GM23338 (cell line): ENCODE measurements at regions not wholly inside any gene's neighbourhood (a gene's known extent, or its start where the extent isn't known, plus 50 kb on each side); places are given as distances from the start of the nearest gene placed in this dataset.

Experiments used
- ATAC-seq: fragments of 200-7000 bp; cut with Tn5 transposase; 3 replicates; pipeline ENCODE4 v1.9.1; 2020
- DNase-seq: peaks from one replicate; pipeline ENCODE4 v3.0.0-alpha.2; 2015; ENCODE audit warnings: low spot score
- H2AFZ ChIP-seq: fragments of 200-600 bp; sonication (generic); 2 replicates; pipeline ENCODE4 v1.8.0; 2016; ENCODE audit warnings: antibody characterized with exemption, mild to moderate bottlenecking, moderate library complexity
- H3F3A ChIP-seq: fragments of 200-600 bp; sonication (generic); replicated peaks from 2 replicates; pipeline ENCODE4 v1.8.0; 2017; ENCODE audit warnings: antibody characterized with exemption, mixed run types, low read depth
- H3K27ac ChIP-seq: fragments of 200-600 bp; sonication (generic); 2 replicates; pipeline ENCODE4 v1.6.1; 2016; ENCODE audit warnings: low read depth
- H3K27me3 ChIP-seq: fragments of 200-600 bp; sonication (generic); 2 replicates; pipeline ENCODE4 v1.8.0; 2016; ENCODE audit warnings: mild to moderate bottlenecking, mixed run types, moderate library complexity; ENCODE audit not compliant: insufficient read depth
- H3K36me3 ChIP-seq: fragments of 200-600 bp; sonication (generic); 2 replicates; pipeline ENCODE4 v1.8.0; 2016; ENCODE audit warnings: mild to moderate bottlenecking; ENCODE audit not compliant: insufficient read depth
- H3K4me1 ChIP-seq: fragments of 200-600 bp; sonication (generic); 2 replicates; pipeline ENCODE4 v1.8.0; 2016; ENCODE audit warnings: mild to moderate bottlenecking, moderate library complexity; ENCODE audit not compliant: insufficient read depth
- H3K4me2 ChIP-seq: fragments of 200-600 bp; sonication (generic); 2 replicates; pipeline ENCODE4 v1.7.1; 2017; ENCODE audit warnings: mixed run types
- H3K4me3 ChIP-seq: fragments of 200-600 bp; sonication (generic); 2 replicates; pipeline ENCODE4 v1.6.1; 2016; ENCODE audit warnings: mixed run types
- H3K79me2 ChIP-seq: fragments of 200-600 bp; sonication (generic); replicated peaks from 2 replicates; pipeline ENCODE4 v1.8.0; 2017; ENCODE audit warnings: mild to moderate bottlenecking; ENCODE audit not compliant: insufficient read depth
- H3K9me2 ChIP-seq: fragments of 200-600 bp; sonication (generic); 2 replicates; pipeline ENCODE4 v1.8.0; 2017; ENCODE audit not compliant: insufficient read depth
- H4K20me1 ChIP-seq: fragments of 200-600 bp; sonication (generic); replicated peaks from 2 replicates; pipeline ENCODE4 v1.8.0; 2017; ENCODE audit warnings: mild to moderate bottlenecking; ENCODE audit not compliant: insufficient read depth
- H3K27ac Mint-ChIP-seq: 2 replicates; pipeline ENCODE4 v1.8.0; 2020; ENCODE audit warnings: inconsistent platforms, mild to moderate bottlenecking, moderate library complexity, mixed read lengths
- H3K27me3 Mint-ChIP-seq: 3 replicates; pipeline ENCODE4 v1.8.0; 2022; ENCODE audit warnings: low read depth, mild to moderate bottlenecking, moderate library complexity, mixed read lengths, inconsistent platforms; ENCODE audit not compliant: insufficient read depth, poor library complexity
- H3K36me3 Mint-ChIP-seq: 3 replicates; pipeline ENCODE4 v1.8.0; 2021; ENCODE audit warnings: low read depth, mild to moderate bottlenecking, inconsistent platforms, moderate library complexity, mixed read lengths
- H3K4me1 Mint-ChIP-seq: 3 replicates; pipeline ENCODE4 v1.8.0; 2020; ENCODE audit warnings: mild to moderate bottlenecking, inconsistent platforms, mixed read lengths
- H3K4me3 Mint-ChIP-seq: 3 replicates; pipeline ENCODE4 v1.8.0; 2021; ENCODE audit warnings: moderate library complexity, mild to moderate bottlenecking, inconsistent platforms, mixed read lengths
- H3K9me3 Mint-ChIP-seq: 3 replicates; pipeline ENCODE4 v1.8.0; 2020; ENCODE audit warnings: moderate library complexity, mild to moderate bottlenecking, inconsistent platforms, mixed read lengths
- CREB1 ChIP-seq: fragments of 250-450 bp; sonication (Bioruptor Pico); IDR thresholded peaks from 2 replicates; pipeline ENCODE4 v1.5.0; 2020; ENCODE audit warnings: low read depth, mild to moderate bottlenecking, moderate library complexity
- ETS1 ChIP-seq: IDR thresholded peaks from 2 replicates; pipeline ENCODE4 v1.6.1; 2016; ENCODE audit warnings: antibody characterized with exemption
- POLR2AphosphoS5 ChIP-seq: IDR thresholded peaks from 2 replicates; pipeline ENCODE4 v1.6.1; 2016; ENCODE audit warnings: antibody characterized with exemption, low read depth
- ZNF331 ChIP-seq: fragments of 250-450 bp; sonication (Bioruptor Pico); IDR thresholded peaks from 2 replicates; pipeline ENCODE4 v1.5.0; 2020; ENCODE audit warnings: low read depth, mild to moderate bottlenecking, moderate library complexity
- ZNF462 ChIP-seq: fragments of 250-450 bp; sonication (Bioruptor Pico); IDR thresholded peaks from 2 replicates; pipeline ENCODE4 v1.5.0; 2020; ENCODE audit warnings: mild to moderate bottlenecking, moderate library complexity
- TF ChIP-seq, protein P1 (sequence below): IDR thresholded peaks from one replicate; pipeline ENCODE4 v1.6.1; 2018; ENCODE audit warnings: antibody characterized with exemption; ENCODE audit not compliant: unreplicated experiment
- TF ChIP-seq, protein P2 (sequence below), 2 experiments: fragments of 200-600 bp in 1 of 2; sonication (generic) in 1 of 2; conservative IDR thresholded peaks; 2 replicates each; pipeline versions ENCODE4 v1.5.1 to v1.6.1; 2016 to 2017; ENCODE audit warnings: antibody characterized with exemption in 2 of 2, low read depth in 2 of 2, mild to moderate bottlenecking in 2 of 2, moderate library complexity in 1 of 2

GRCh38 chr9:26066237-26066636 is 388.0 kb upstream of the TUSC1 start (continued):
- TF ChIP-seq, protein P1, sequence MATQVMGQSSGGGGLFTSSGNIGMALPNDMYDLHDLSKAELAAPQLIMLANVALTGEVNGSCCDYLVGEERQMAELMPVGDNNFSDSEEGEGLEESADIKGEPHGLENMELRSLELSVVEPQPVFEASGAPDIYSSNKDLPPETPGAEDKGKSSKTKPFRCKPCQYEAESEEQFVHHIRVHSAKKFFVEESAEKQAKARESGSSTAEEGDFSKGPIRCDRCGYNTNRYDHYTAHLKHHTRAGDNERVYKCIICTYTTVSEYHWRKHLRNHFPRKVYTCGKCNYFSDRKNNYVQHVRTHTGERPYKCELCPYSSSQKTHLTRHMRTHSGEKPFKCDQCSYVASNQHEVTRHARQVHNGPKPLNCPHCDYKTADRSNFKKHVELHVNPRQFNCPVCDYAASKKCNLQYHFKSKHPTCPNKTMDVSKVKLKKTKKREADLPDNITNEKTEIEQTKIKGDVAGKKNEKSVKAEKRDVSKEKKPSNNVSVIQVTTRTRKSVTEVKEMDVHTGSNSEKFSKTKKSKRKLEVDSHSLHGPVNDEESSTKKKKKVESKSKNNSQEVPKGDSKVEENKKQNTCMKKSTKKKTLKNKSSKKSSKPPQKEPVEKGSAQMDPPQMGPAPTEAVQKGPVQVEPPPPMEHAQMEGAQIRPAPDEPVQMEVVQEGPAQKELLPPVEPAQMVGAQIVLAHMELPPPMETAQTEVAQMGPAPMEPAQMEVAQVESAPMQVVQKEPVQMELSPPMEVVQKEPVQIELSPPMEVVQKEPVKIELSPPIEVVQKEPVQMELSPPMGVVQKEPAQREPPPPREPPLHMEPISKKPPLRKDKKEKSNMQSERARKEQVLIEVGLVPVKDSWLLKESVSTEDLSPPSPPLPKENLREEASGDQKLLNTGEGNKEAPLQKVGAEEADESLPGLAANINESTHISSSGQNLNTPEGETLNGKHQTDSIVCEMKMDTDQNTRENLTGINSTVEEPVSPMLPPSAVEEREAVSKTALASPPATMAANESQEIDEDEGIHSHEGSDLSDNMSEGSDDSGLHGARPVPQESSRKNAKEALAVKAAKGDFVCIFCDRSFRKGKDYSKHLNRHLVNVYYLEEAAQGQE = no peak
- no peak for TF ChIP-seq POLR2AphosphoS5

DNA sequence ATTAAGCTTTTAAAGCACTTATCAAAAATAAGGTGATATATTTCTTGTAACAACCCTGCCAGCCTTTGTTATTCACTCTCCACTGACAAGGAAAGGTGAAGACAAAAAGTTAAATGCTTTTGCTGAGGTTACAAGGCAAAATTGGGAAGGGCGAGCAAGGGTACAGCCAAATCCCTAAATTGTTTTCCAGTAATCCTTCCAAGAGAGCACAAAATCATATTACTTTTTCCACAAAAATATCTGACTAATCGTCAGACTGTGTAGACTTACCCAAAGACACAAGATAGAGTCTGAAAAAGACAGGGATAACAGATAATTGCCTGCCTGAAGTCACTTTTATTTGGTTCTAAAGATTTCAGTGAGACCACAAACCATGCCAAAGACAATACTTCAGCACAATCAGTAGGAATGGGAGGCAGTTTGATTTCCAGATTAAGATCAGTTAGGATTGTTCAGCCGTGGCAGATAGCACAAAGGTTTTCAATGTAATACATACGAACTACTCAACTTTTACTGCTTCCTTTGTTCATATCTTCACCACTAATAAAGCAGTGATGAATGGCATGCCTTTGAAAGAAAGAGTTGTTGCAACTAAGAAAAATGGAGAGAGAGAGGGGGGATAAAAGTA is 383.8 kb upstream of the TUSC1 start:
- Mint-ChIP-seq H3K36me3 (no peaks in the 10 kb centered on the region; the same call in 1 of the 3 replicates), H3K4me3 (no peak overlapping the region), H3K4me1 (peaks cover 40% of the 10 kb centered on the region), H3K27me3 (peaks cover 1% of the 10 kb centered on the region), H3K27ac (no peak overlapping the region), H3K9me3 (peaks cover 2% of the 10 kb centered on the region; the same call in 1 of the 3 replicates)
- Histone ChIP-seq H3F3A (no peaks in the 10 kb centered on the region), H3K36me3 (no peaks in the 10 kb centered on the region), H3K4me1 (peaks cover 28% of the 10 kb centered on the region), H3K4me2 (peak overlapping the region; percentile 14; the same call in 1 of the 2 replicates), H3K4me3 (no peak overlapping the region), H3K79me2 (no peaks in the 10 kb centered on the region), H3K9me2 (no peaks in the 10 kb centered on the region; the same call in 1 of the 2 replicates), H2AFZ (peak overlapping the region; percentile 33; the same call in 1 of the 2 replicates), H3K27ac (no peak overlapping the region), H4K20me1 (no peaks in the 10 kb centered on the region), H3K27me3 (no peaks in the 10 kb centered on the region)
- DNase-seq (no peak), ATAC-seq (no peak)
- TF ChIP-seq ETS1 (no peak), ZNF331 (CRISPR knock-in tag) (no peak), CREB1 (no peak), ZNF462 (no peak), POLR2AphosphoS5 (no peak)
- TF ChIP-seq, protein P2, sequence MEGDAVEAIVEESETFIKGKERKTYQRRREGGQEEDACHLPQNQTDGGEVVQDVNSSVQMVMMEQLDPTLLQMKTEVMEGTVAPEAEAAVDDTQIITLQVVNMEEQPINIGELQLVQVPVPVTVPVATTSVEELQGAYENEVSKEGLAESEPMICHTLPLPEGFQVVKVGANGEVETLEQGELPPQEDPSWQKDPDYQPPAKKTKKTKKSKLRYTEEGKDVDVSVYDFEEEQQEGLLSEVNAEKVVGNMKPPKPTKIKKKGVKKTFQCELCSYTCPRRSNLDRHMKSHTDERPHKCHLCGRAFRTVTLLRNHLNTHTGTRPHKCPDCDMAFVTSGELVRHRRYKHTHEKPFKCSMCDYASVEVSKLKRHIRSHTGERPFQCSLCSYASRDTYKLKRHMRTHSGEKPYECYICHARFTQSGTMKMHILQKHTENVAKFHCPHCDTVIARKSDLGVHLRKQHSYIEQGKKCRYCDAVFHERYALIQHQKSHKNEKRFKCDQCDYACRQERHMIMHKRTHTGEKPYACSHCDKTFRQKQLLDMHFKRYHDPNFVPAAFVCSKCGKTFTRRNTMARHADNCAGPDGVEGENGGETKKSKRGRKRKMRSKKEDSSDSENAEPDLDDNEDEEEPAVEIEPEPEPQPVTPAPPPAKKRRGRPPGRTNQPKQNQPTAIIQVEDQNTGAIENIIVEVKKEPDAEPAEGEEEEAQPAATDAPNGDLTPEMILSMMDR (conservative IDR thresholded peaks at IDR 0.05; ENCODE audit: low read depth in 2 of 2) = no peak
- TF ChIP-seq, protein P1 = no peak
